H9 (cell line): ENCODE measurements at regions not wholly inside any gene's neighbourhood (a gene's known extent, or its start where the extent isn't known, plus 50 kb on each side); places are given as distances from the start of the nearest gene placed in this dataset.

Experiments
- DNase-seq: peaks from one replicate; pipeline ENCODE4 v3.0.0-alpha.2; 2017
- H2AFZ ChIP-seq: one replicate; pipeline ENCODE4 v1.6.1; 2013; ENCODE audit warnings: mild to moderate bottlenecking, low read length, control low read depth, moderate library complexity
- H2AK5ac ChIP-seq: 2 replicates; pipeline ENCODE4 v1.6.1; 2013; ENCODE audit warnings: low read length, control low read depth, mixed read lengths; ENCODE audit not compliant: insufficient read length
- H2BK120ac ChIP-seq: one replicate; pipeline ENCODE4 v1.6.1; 2013; ENCODE audit warnings: low read depth, mild to moderate bottlenecking, low read length, control low read depth, inconsistent platforms; ENCODE audit not compliant: poor library complexity, severe bottlenecking
- H2BK12ac ChIP-seq: 2 replicates; pipeline ENCODE4 v1.6.1; 2013; ENCODE audit warnings: low read length, control low read depth, mixed read lengths, low read depth; ENCODE audit not compliant: insufficient read length
- H2BK15ac ChIP-seq: 2 replicates; pipeline ENCODE4 v1.6.1; 2013; ENCODE audit warnings: low read depth, low read length, control low read depth
- H2BK20ac ChIP-seq: one replicate; pipeline ENCODE4 v1.6.1; 2013; ENCODE audit warnings: low read depth, mild to moderate bottlenecking, low read length, control low read depth, inconsistent platforms; ENCODE audit not compliant: poor library complexity, severe bottlenecking
- H2BK5ac ChIP-seq: 2 replicates; pipeline ENCODE4 v1.6.1; 2013; ENCODE audit warnings: low read length, control low read depth, mixed read lengths; ENCODE audit not compliant: insufficient read length
- H3K14ac ChIP-seq: 2 replicates; pipeline ENCODE4 v1.6.1; 2013; ENCODE audit warnings: low read length, control low read depth; ENCODE audit not compliant: insufficient read depth
- H3K18ac ChIP-seq: 2 replicates; pipeline ENCODE4 v1.6.1; 2013; ENCODE audit warnings: low read depth, mild to moderate bottlenecking, mixed read lengths, low read length, control low read depth; ENCODE audit not compliant: insufficient read length
- H3K23ac ChIP-seq: 2 replicates; pipeline ENCODE4 v1.6.1; 2013; ENCODE audit warnings: low read length, control low read depth, mixed read lengths, low read depth; ENCODE audit not compliant: insufficient read length
- H3K23me2 ChIP-seq: 2 replicates; pipeline ENCODE4 v1.6.1; 2013; ENCODE audit warnings: low read depth, mild to moderate bottlenecking, mixed read lengths, low read length, control low read depth; ENCODE audit not compliant: insufficient read length, poor library complexity, severe bottlenecking
- H3K27ac ChIP-seq: 2 replicates; pipeline ENCODE4 v1.5.1; 2013; ENCODE audit warnings: low read length, control low read depth, mixed read lengths, low read depth; ENCODE audit not compliant: insufficient read length
- H3K27me3 ChIP-seq: 2 replicates; pipeline ENCODE4 v1.6.1; 2013; ENCODE audit warnings: low read length, control low read depth, inconsistent platforms; ENCODE audit not compliant: insufficient read depth
- H3K4ac ChIP-seq: 2 replicates; pipeline ENCODE4 v1.6.1; 2013; ENCODE audit warnings: low read depth, mild to moderate bottlenecking, control low read depth, inconsistent platforms, low read length, moderate library complexity
- H3K4me1 ChIP-seq: 2 replicates; pipeline ENCODE4 v1.6.1; 2013; ENCODE audit warnings: low read length, control low read depth, inconsistent platforms; ENCODE audit not compliant: insufficient read depth
- H3K4me2 ChIP-seq: 2 replicates; pipeline ENCODE4 v1.6.1; 2013; ENCODE audit warnings: low read length, control low read depth, mixed read lengths; ENCODE audit not compliant: insufficient read length, insufficient read depth
- H3K56ac ChIP-seq: 2 replicates; pipeline ENCODE4 v1.6.1; 2013; ENCODE audit warnings: low read depth, mild to moderate bottlenecking, mixed read lengths, low read length, control low read depth; ENCODE audit not compliant: insufficient read length
- H3K79me1 ChIP-seq: 2 replicates; pipeline ENCODE4 v1.6.1; 2013; ENCODE audit warnings: low read depth, mild to moderate bottlenecking, moderate library complexity, low read length, control low read depth, inconsistent platforms; ENCODE audit not compliant: insufficient read depth, poor library complexity, severe bottlenecking
- H3K79me2 ChIP-seq: 2 replicates; pipeline ENCODE4 v1.6.1; 2013; ENCODE audit warnings: low read length, control low read depth, inconsistent platforms; ENCODE audit not compliant: insufficient read depth
- H3K9ac ChIP-seq: 2 replicates; pipeline ENCODE4 v1.6.1; 2013; ENCODE audit warnings: low read length, control low read depth, mixed read lengths; ENCODE audit not compliant: insufficient read length; ENCODE audit errors: extremely low read depth
- H3K9me3 ChIP-seq: one replicate; pipeline ENCODE4 v1.6.1; 2013; ENCODE audit warnings: low read depth, low read length, inconsistent platforms; ENCODE audit not compliant: control insufficient read depth
- H3T11ph ChIP-seq: one replicate; pipeline ENCODE4 v1.6.1; 2013; ENCODE audit warnings: mild to moderate bottlenecking, low read length, control low read depth, inconsistent platforms
- H4K20me1 ChIP-seq: one replicate; pipeline ENCODE4 v1.6.1; 2013; ENCODE audit not compliant: control insufficient read depth, insufficient read length, insufficient read depth
- H4K5ac ChIP-seq: 2 replicates; pipeline ENCODE4 v1.6.1; 2013; ENCODE audit warnings: low read depth, mild to moderate bottlenecking, mixed read lengths, low read length, control low read depth; ENCODE audit not compliant: insufficient read length
- H4K8ac ChIP-seq: replicated peaks from 2 replicates; pipeline ENCODE4 v1.6.1; 2013; ENCODE audit warnings: low read length, control low read depth, mixed read lengths, low read depth; ENCODE audit not compliant: insufficient read length
- H4K91ac ChIP-seq: 2 replicates; pipeline ENCODE4 v1.6.1; 2013; ENCODE audit warnings: low read depth, mild to moderate bottlenecking, moderate library complexity, mixed read lengths, low read length, control low read depth; ENCODE audit not compliant: insufficient read length
- H3K27ac Mint-ChIP-seq, 3 experiments: 2 replicates in 2 of 3; 3 replicates in 1 of 3; pipeline ENCODE4 v1.8.0; 2020 to 2021; ENCODE audit warnings: mixed read lengths in 3 of 3, mild to moderate bottlenecking in 1 of 3, moderate library complexity in 1 of 3
- H3K27me3 Mint-ChIP-seq: 2 replicates; pipeline ENCODE4 v1.8.0; 2021; ENCODE audit warnings: low read depth, mild to moderate bottlenecking, moderate library complexity, mixed read lengths
- H3K36me3 Mint-ChIP-seq, 3 experiments: 2 replicates in 2 of 3; 3 replicates in 1 of 3; pipeline ENCODE4 v1.8.0; 2020 to 2021; ENCODE audit warnings: low read depth in 3 of 3, mixed read lengths in 3 of 3; ENCODE audit not compliant: insufficient read depth in 1 of 3
- H3K4me1 Mint-ChIP-seq, 2 experiments: 2 replicates each; pipeline ENCODE4 v1.8.0; 2020; ENCODE audit warnings: mixed read lengths in 2 of 2
- H3K4me3 Mint-ChIP-seq, 2 experiments: 2 replicates in 1 of 2; 3 replicates in 1 of 2; pipeline ENCODE4 v1.8.0; 2020 to 2021; ENCODE audit warnings: mild to moderate bottlenecking in 2 of 2, mixed read lengths in 2 of 2, moderate library complexity in 1 of 2
- H3K9me3 Mint-ChIP-seq, 2 experiments: 2 replicates in 1 of 2; 3 replicates in 1 of 2; pipeline ENCODE4 v1.8.0; 2020; ENCODE audit warnings: mild to moderate bottlenecking in 2 of 2, mixed read lengths in 2 of 2, moderate library complexity in 1 of 2
- WGBS: extraction: QIAGEN DNeasy Blood & Tissue Kit; methylation state at CpG from one replicate; pipeline ENCODE4 v1.1.7; 2013; ENCODE audit warnings: missing lambda C conversion rate, low lambda C conversion rate, mixed read lengths; ENCODE audit not compliant: insufficient read length; ENCODE audit errors: extremely low coverage; 5-methylcytosine and 5-hydroxymethylcytosine counted together
- TF ChIP-seq, protein P1 (sequence below): fragments of 200-600 bp; sonication (generic); conservative IDR thresholded peaks from 3 replicates; pipeline ENCODE4 v1.8.0; 2021; ENCODE audit warnings: antibody characterized with exemption, mild to moderate bottlenecking

- TF ChIP-seq, protein P1, sequence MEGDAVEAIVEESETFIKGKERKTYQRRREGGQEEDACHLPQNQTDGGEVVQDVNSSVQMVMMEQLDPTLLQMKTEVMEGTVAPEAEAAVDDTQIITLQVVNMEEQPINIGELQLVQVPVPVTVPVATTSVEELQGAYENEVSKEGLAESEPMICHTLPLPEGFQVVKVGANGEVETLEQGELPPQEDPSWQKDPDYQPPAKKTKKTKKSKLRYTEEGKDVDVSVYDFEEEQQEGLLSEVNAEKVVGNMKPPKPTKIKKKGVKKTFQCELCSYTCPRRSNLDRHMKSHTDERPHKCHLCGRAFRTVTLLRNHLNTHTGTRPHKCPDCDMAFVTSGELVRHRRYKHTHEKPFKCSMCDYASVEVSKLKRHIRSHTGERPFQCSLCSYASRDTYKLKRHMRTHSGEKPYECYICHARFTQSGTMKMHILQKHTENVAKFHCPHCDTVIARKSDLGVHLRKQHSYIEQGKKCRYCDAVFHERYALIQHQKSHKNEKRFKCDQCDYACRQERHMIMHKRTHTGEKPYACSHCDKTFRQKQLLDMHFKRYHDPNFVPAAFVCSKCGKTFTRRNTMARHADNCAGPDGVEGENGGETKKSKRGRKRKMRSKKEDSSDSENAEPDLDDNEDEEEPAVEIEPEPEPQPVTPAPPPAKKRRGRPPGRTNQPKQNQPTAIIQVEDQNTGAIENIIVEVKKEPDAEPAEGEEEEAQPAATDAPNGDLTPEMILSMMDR = no peak
- peaks cover 0 to under 1% of the 10 kb centered on the region in 2 experiments; a peak in 1 of 4 replicates for H3K4me1 Mint-ChIP-seq
- WGBS = no CpG with 5 or more reads among the region's 6 CpGs
These were observed 141.6 kb downstream of the SPATA18 start for GRCh38 chr4:52192721-52193135.

More at GRCh38 chr4:52192721-52193135, 141.6 kb downstream of the SPATA18 start:
- H3K4me3 Mint-ChIP-seq = no peak overlapping the region
- Histone ChIP-seq H3K4me1 (no peaks in the 10 kb centered on the region), H2AFZ (no peak overlapping the region), H2BK20ac (no peak overlapping the region), H3K23me2 (no peaks in the 10 kb centered on the region), H2BK120ac (no peak overlapping the region), H4K20me1 (no peaks in the 10 kb centered on the region), H3T11ph (no peak overlapping the region), H3K56ac (no peak overlapping the region), H3K27ac (no peak overlapping the region), H3K79me2 (no peaks in the 10 kb centered on the region), H3K18ac (no peak overlapping the region), H2AK5ac (no peak overlapping the region), H3K4ac (no peak overlapping the region), H4K91ac (no peak overlapping the region), H3K4me2 (no peak overlapping the region), H4K5ac (no peak overlapping the region), H2BK5ac (no peak overlapping the region), H3K79me1 (no peaks in the 10 kb centered on the region), H3K9me3 (no peaks in the 10 kb centered on the region), H2BK12ac (no peak overlapping the region), H2BK15ac (no peak overlapping the region), H4K8ac (no peak overlapping the region), H3K14ac (no peak overlapping the region), H3K27me3 (no peaks in the 10 kb centered on the region), H3K23ac (no peak overlapping the region), H3K9ac (no peak overlapping the region)
- H3K36me3 Mint-ChIP-seq = no peaks in the 10 kb centered on the region
- no peak overlapping the region for H3K27ac Mint-ChIP-seq
- no peak for DNase-seq
- no peaks in the 10 kb centered on the region for H3K9me3 Mint-ChIP-seq
- no peaks in the 10 kb centered on the region for H3K27me3 Mint-ChIP-seq
